PC-3 (cell line): ENCODE measurements at regions not wholly inside any gene's neighbourhood (a gene's known extent, or its start where the extent isn't known, plus 50 kb on each side); places are given as distances from the start of the nearest gene placed in this dataset.
"Not testable (repeated sequence)": the region's sequence is repeated elsewhere in the genome, so short reads cannot be mapped to it uniquely, and the experiment has no call there.

ENCODE experiments used
- ATAC-seq: fragments of 200-7000 bp; cut with Tn5 transposase; 2 replicates; pipeline ENCODE4 v1.9.1; 2020; ENCODE audit warnings: mild to moderate bottlenecking, moderate library complexity
- BruUV-seq: library from RNA; stranded (reverse); fragments of 400-500 nt; replicated peaks from 2 replicates; lab custom pipeline; 2021; lab: Mats Ljungman, UMichigan
- CTCF ChIA-PET: fragments of 300-600 bp; sonication (Branson Sonifier 250); formaldehyde crosslinking; loops from one replicate; lab custom pipeline; 2022; ENCODE audit warnings: antibody characterized with exemption; lab: Charles Lee
- POLR2A ChIA-PET: fragments of 300-600 bp; sonication (Branson Sonifier 250); formaldehyde crosslinking; loops from one replicate; lab custom pipeline; 2022; ENCODE audit warnings: antibody characterized with exemption; ENCODE audit not compliant: unreplicated experiment; lab: Charles Lee
- DNase-seq: peaks from one replicate; pipeline ENCODE4 v3.0.0-alpha.2; 2015
- H2AFZ ChIP-seq: fragments of 300-600 bp; sonication (generic); 2 replicates; pipeline ENCODE4 v1.6.0; 2016; ENCODE audit warnings: antibody characterized with exemption, low read length
- H3F3A ChIP-seq: fragments of 300-600 bp; sonication (generic); one replicate; pipeline ENCODE4 v1.6.0; 2017; ENCODE audit warnings: antibody characterized with exemption, low read length, control low read depth, mild to moderate bottlenecking; ENCODE audit not compliant: unreplicated experiment
- H3K27ac ChIP-seq: fragments of 300-600 bp; sonication (generic); 2 replicates; pipeline ENCODE4 v1.5.1; 2016; ENCODE audit warnings: mild to moderate bottlenecking, low read length
- H3K27me3 ChIP-seq: fragments of 300-600 bp; sonication (generic); 2 replicates; pipeline ENCODE4 v1.6.1; 2016; ENCODE audit warnings: low read length, mixed read lengths
- H3K36me3 ChIP-seq: fragments of 300-600 bp; sonication (generic); 2 replicates; pipeline ENCODE4 v1.6.1; 2016; ENCODE audit warnings: low read depth, mixed run types, low read length, mixed read lengths
- H3K4me1 ChIP-seq: fragments of 300-600 bp; sonication (generic); 2 replicates; pipeline ENCODE4 v1.5.1; 2016; ENCODE audit warnings: low read length; ENCODE audit not compliant: insufficient read depth
- H3K4me2 ChIP-seq: fragments of 300-600 bp; sonication (generic); 2 replicates; pipeline ENCODE4 v1.6.0; 2016; ENCODE audit warnings: low read length
- H3K4me3 ChIP-seq: fragments of 300-600 bp; sonication (generic); 2 replicates; pipeline ENCODE4 v1.5.1; 2016; ENCODE audit warnings: mild to moderate bottlenecking, low read length, mixed read lengths
- H3K79me2 ChIP-seq: fragments of 300-600 bp; sonication (generic); 2 replicates; pipeline ENCODE4 v1.6.1; 2017; ENCODE audit warnings: low read length, mixed read lengths
- H3K9ac ChIP-seq: fragments of 300-600 bp; sonication (generic); 2 replicates; pipeline ENCODE4 v1.6.0; 2016; ENCODE audit warnings: mild to moderate bottlenecking, low read length
- H3K9me2 ChIP-seq: fragments of 300-600 bp; sonication (generic); replicated peaks from 2 replicates; pipeline ENCODE4 v1.6.1; 2016; ENCODE audit warnings: mixed run types, low read length, mixed read lengths
- H3K9me3 ChIP-seq: fragments of 300-600 bp; sonication (generic); 2 replicates; pipeline ENCODE4 v1.6.1; 2016; ENCODE audit warnings: low read length, mixed read lengths
- H4K20me1 ChIP-seq: fragments of 300-600 bp; sonication (generic); 2 replicates; pipeline ENCODE4 v1.6.1; 2016; ENCODE audit warnings: low read length, mixed read lengths
- CTCF ChIP-seq: fragments of 300-600 bp; sonication (generic); conservative IDR thresholded peaks from 2 replicates; pipeline ENCODE4 v1.5.1; 2017; ENCODE audit warnings: antibody characterized with exemption, low read depth, mild to moderate bottlenecking, low read length
- EZH2 ChIP-seq: fragments of 300-600 bp; sonication (generic); IDR thresholded peaks from one replicate; pipeline ENCODE4 v1.6.1; 2017; ENCODE audit warnings: antibody characterized with exemption, mild to moderate bottlenecking, low read length; ENCODE audit not compliant: unreplicated experiment
- EZH2phosphoT487 ChIP-seq: fragments of 300-600 bp; sonication (generic); IDR thresholded peaks from 2 replicates; pipeline ENCODE4 v1.6.1; 2018; ENCODE audit warnings: mild to moderate bottlenecking, antibody characterized with exemption, low read length, borderline replicate concordance
- intact Hi-C: fragments of 100-400 bp; cut with micrococcal nuclease; formaldehyde crosslinking; loops from 2 replicates; pipeline ENCODE4 v1.9.0; 2023

DNA sequence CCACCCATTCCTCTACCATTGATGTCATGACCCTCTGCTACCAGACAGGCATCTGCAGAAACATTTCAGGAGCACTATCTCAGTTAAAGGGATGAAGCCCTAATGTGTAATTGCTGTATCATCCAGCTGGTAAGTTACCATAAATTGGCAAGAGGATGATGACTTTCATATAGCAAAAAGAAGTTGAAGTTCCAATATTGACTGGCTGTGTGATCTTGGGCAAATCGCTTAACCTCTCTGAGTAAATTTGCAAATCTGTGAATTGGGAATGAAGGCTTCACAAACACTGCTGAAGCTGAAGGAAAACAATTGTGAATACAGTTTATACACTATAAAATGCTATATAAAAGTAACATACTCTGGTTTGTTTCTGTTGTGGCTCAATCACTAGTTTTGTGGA, 89.5 kb upstream of the PHACTR1 start:
- TF ChIP-seq EZH2phosphoT487 (no peak), EZH2 (no peak), CTCF (no peak)
- H3F3A ChIP-seq, result no peaks in the 10 kb centered on the region
- no peaks in the 10 kb centered on the region for H3K36me3 ChIP-seq
- BruUV-seq, result no TSS peak
- ATAC-seq (no peak), DNase-seq (no peak)
- H3K9ac ChIP-seq, result no peak overlapping the region
- no peaks in the 10 kb centered on the region for H4K20me1 ChIP-seq
- H3K27ac ChIP-seq, result no peak overlapping the region
- CTCF ChIA-PET, result no interaction called here
- H2AFZ ChIP-seq, result no peak overlapping the region
- no peaks in the 10 kb centered on the region for H3K9me3 ChIP-seq
- no peaks in the 10 kb centered on the region for H3K4me1 ChIP-seq
- no peak overlapping the region for H3K4me2 ChIP-seq
- H3K79me2 ChIP-seq, result no peaks in the 10 kb centered on the region
- no peaks in the 10 kb centered on the region for H3K9me2 ChIP-seq
- H3K27me3 ChIP-seq, result peaks cover 14% of the 10 kb centered on the region
- no peak overlapping the region for H3K4me3 ChIP-seq
- POLR2A ChIA-PET, result interaction anchor here (0.7 kb wide), 1 partner anchor 607 kb away, joined by 4 read pairs; no protein-coding TSS in a partner anchor
- intact Hi-C loops, result no loop called here

GRCh38 chr6:12628327-12628726, 88.2 kb upstream of the PHACTR1 start:
- intact Hi-C loops, result no loop called here
- ATAC-seq (no peak), DNase-seq (no peak)
- H3F3A ChIP-seq, result no peaks in the 10 kb centered on the region
- no peaks in the 10 kb centered on the region for H3K4me1 ChIP-seq
- H3K27me3 ChIP-seq, result peaks cover 8% of the 10 kb centered on the region; the same call in 1 of the 2 replicates
- H3K27ac ChIP-seq, result no peak overlapping the region
- no peak for TF ChIP-seq EZH2phosphoT487
- H2AFZ ChIP-seq, result no peak overlapping the region
- H3K36me3 ChIP-seq, result no peaks in the 10 kb centered on the region
- H4K20me1 ChIP-seq, result no peaks in the 10 kb centered on the region
- CTCF ChIA-PET, result no interaction called here
- no peaks in the 10 kb centered on the region for H3K9me3 ChIP-seq
- no peak overlapping the region for H3K9ac ChIP-seq
- H3K79me2 ChIP-seq, result no peaks in the 10 kb centered on the region
- POLR2A ChIA-PET, result no interaction called here
- H3K4me2 ChIP-seq, result no peak overlapping the region
- BruUV-seq, result no TSS peak
- H3K9me2 ChIP-seq, result no peaks in the 10 kb centered on the region
- no peak overlapping the region for H3K4me3 ChIP-seq

- ATAC-seq, DNase-seq, BruUV-seq, H3F3A ChIP-seq, H2AFZ ChIP-seq, POLR2A ChIA-PET, H4K20me1 ChIP-seq, H3K9ac ChIP-seq, H3K36me3 ChIP-seq, CTCF ChIA-PET, H3K9me2 ChIP-seq, intact Hi-C loops, H3K79me2 ChIP-seq, H3K4me1 ChIP-seq, H3K27ac ChIP-seq, H3K9me3 ChIP-seq, H3K4me2 ChIP-seq, H3K4me3 ChIP-seq: not testable (repeated sequence)
- H3K27me3 ChIP-seq, result peaks cover 16% of the 10 kb centered on the region; the same call in 1 of the 2 replicates
Observed at GRCh38 chr6:12633746-12634145, 82.8 kb upstream of the PHACTR1 start.

DNA sequence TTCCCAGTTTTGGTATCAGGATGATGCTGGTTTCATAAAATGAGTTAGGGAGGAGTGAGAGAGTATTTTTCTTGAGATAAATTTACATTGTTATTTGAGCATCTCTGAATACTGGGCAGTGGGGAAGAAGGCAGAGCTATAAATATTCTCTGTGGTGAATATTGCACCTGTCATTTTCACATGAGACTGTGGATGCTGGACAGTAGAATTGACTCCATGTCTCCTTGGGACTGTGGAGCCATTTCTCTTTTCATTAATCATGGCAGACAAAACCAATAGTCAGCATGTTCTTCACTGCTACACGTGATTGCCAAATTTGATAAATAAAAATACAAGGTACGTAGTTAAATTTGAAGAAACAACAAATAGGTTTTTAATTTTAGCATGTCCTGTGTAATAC, 81.2 kb upstream of the PHACTR1 start:
- ChIA-PET POLR2A (no interaction called here), CTCF (no interaction called here)
- Histone ChIP-seq H3F3A (no peaks in the 10 kb centered on the region), H3K36me3 (no peaks in the 10 kb centered on the region), H3K9ac (no peak overlapping the region), H3K9me2 (no peaks in the 10 kb centered on the region), H3K4me3 (no peak overlapping the region), H3K4me2 (no peak overlapping the region), H3K9me3 (no peaks in the 10 kb centered on the region), H3K79me2 (no peaks in the 10 kb centered on the region), H3K4me1 (0 out of 2 replicates have a peak, but pooled peaks cover 6% of the 10 kb centered on the region), H2AFZ (no peak overlapping the region), H3K27me3 (peaks cover 16% of the 10 kb centered on the region; the same call in 1 of the 2 replicates), H4K20me1 (no peaks in the 10 kb centered on the region), H3K27ac (no peak overlapping the region)
- intact Hi-C loops, result no loop called here
- TF ChIP-seq EZH2 (no peak), EZH2phosphoT487 (no peak), CTCF (no peak)
- no peak for ATAC-seq
- DNase-seq, result no peak
- BruUV-seq, result no TSS peak
